Activated naive CD4-positive, alpha-beta T cell treated with Interleukin-2 at 50 U/mL for 16 hours (primary cell): ENCODE measurements at regions not wholly inside any gene's neighbourhood (a gene's known extent, or its start where the extent isn't known, plus 50 kb on each side); places are given as distances from the start of the nearest gene placed in this dataset.
"Not testable (repeated sequence)": the region's sequence is repeated elsewhere in the genome, so short reads cannot be mapped to it uniquely, and the experiment has no call there.

Source experiments
- DNase-seq: peaks from one replicate; pipeline ENCODE4 v3.0.0-alpha.2; 2020

- DNase-seq: no peak
Measured at GRCh38 chr5:158234323-158235158, 375.6 kb upstream of the CLINT1 start.

DNA sequence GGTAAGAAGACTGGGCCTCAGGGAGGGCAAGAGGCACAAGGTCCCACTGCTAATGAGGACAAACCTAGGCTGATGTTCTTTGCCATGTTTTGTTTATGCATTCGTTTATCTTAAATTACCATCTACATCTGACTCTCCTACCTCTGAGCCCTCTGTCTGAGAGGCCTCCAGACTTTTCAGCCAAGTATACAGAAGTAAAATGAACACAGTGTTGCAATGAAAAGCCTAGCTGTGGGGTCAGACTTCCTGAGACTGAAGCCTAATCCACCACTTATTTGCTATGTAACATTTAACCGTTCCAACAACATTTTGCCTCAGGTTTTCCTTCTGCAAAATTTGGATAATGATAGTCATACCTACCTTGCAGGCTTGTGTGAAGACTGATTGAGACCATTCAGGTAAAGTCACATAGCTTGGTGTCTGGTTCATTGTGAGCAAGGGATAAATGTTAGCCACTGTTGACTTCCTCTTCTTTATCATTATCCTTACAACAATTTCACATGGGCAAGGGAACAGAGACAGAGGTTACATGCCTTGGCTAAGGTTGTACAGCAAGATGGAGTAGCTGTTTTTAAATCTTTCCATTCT, 374.9 kb upstream of the CLINT1 start:
- no peak for DNase-seq

- not testable (repeated sequence) for DNase-seq
Measured at GRCh38 chr5:158227314-158227713, 368.4 kb upstream of the CLINT1 start.

- DNase-seq: no peak
Measured at GRCh38 chr5:158226496-158226895, 367.6 kb upstream of the CLINT1 start.

DNA sequence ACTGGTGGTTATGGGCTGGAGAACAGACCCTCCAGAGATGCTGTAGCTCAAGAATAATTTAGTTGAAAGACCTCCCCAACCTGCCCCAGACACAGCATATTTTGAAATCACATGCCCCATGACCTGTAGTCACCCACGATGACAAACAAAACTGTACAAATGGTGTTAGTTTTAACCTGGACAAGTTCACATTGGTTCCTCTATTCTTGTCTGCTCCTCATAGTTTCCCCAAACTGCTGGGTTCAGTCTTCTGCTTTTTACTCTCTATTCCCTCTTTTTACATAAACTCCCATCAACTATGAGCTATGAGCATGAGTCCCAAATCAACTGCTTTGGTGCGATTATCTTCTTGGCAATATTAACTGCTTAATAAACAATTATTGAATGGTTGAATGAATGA, 365.3 kb upstream of the CLINT1 start:
- no peak for DNase-seq

- no peak for DNase-seq
Measured at GRCh38 chr5:158223054-158223600, 364.2 kb upstream of the CLINT1 start.

- DNase-seq: no peak
Measured at GRCh38 chr5:158212917-158213316, 354.0 kb upstream of the CLINT1 start.

GRCh38 chr5:158212237-158212636, 353.3 kb upstream of the CLINT1 start:
- DNase-seq: no peak

DNA sequence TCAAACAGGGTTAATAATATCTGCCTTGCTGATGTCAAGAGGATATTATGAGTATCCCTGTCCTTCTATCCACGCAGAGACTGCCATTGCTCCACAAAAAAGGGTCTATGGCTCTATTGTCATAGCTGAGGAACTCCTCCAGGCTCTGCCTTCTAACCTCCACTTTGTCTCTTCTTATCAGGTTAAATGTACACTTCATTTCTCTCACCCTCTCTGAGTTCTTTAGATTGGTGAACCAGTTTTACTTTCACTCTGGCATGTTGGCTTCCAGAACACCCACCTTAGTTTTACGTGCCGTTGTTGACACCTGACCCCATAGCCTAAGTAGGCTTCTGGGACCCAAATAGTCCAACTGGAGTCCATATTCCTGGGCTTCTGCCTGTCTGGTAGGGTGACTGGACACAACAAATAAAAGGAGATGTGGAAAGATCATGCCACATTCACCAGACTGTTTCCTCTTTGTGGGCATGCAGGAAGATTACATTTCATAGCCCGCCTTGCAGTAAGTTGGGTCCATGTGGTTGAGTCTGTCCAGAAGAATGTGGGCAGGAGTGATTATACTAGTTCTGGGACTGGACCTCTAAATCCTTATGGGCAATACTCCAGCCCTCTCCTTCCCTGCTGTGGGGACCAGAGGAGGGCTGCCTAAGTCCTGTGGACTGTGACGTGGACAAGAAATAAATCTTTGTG, 350.4 kb upstream of the CLINT1 start:
- DNase-seq: no peak

GRCh38 chr5:158207733-158208132, 348.8 kb upstream of the CLINT1 start:
- DNase-seq: no peak

- no peak for DNase-seq
Measured at GRCh38 chr5:158205992-158206391, 347.0 kb upstream of the CLINT1 start.

DNA sequence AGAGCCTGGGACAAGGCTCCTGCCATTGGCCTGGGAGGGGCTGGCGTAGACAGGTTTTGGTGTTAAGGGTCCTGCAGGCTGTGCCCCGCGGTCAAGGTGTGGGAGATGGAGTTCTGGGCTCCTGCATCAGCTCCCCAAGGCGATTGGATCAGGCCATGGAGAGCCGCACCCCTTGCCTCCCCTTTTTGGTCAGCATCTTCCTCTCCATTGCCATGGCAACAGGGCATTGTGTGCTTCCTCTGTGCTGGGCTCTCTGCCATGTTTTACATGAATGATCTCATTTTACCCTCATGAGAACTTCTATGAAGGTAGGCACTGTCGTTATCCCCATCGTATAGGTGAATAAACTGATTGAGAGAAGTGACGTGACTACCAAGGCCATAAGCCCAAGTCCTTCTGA, 344.3 kb upstream of the CLINT1 start:
- DNase-seq: no peak

GRCh38 chr5:158202801-158203200, 343.9 kb upstream of the CLINT1 start:
- DNase-seq: no peak

GRCh38 chr5:158200619-158201018, 341.7 kb upstream of the CLINT1 start:
- no peak for DNase-seq

DNA sequence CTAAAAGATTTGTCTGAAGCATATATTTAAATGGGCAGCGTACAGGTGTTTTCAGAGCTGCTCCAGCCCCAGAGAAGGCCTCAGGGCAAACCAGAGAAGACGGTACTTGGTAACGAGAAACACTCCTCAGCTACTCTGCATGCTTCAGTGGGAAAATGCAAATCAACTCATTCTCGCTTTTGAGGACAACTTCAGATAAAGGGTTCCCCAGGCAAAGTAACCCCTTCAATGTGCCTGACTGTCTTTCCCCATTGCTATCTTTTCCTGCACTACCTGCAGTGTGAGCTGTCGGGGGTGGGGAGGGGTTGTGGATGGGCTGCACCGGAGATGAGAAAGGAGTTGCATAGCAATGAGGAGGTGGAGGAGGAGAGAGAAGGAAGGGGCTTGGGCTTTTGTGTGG, 339.7 kb upstream of the CLINT1 start:
- DNase-seq: no peak

- no peak for DNase-seq
Measured at GRCh38 chr5:158195416-158196210, 336.7 kb upstream of the CLINT1 start.

GRCh38 chr5:158194561-158194976, 335.6 kb upstream of the CLINT1 start:
- DNase-seq: no peak

- not testable (repeated sequence) for DNase-seq
Measured at GRCh38 chr5:158193395-158193794, 334.4 kb upstream of the CLINT1 start.

GRCh38 chr5:158180407-158180806, 321.5 kb upstream of the CLINT1 start:
- no peak for DNase-seq

DNA sequence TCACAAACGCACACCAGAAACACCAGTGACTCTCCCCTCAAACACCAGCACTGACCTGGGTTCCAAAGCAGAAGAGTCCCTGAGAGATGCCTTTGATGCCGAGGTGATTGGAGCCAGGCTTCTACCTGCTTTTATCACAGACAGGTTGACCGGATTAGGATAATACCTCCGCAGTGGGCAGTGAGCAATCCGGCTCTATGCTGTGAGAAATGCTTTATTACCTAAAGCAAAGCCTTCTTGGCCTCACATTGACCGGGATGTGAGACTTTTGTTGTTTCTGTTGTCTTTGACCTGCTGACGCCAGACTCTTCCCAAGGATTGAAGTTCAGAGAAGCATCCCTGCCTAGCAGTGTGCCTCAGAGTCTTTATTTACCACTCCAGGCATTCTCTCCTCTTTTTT, 320.3 kb upstream of the CLINT1 start:
- DNase-seq: no peak

DNA sequence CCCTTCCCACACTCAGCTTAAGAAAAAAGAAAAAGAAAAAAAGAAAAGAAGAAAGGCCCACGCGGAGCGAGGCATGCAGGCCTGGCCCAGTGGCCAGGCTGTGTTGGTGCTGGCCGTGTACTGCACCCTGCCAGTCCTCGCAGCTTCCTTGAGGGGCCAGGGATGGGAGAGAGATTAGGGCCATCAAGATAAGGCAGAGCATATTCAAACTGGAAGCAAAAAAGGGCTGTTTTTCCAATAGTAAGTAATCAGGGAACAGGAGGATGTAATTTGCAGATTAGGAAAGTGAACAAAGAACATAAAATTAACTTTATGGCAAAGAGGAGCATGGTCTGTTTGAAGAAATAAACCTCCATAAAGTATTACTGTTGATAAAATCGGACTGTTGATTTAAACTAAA, 319.6 kb upstream of the CLINT1 start:
- no peak for DNase-seq

DNA sequence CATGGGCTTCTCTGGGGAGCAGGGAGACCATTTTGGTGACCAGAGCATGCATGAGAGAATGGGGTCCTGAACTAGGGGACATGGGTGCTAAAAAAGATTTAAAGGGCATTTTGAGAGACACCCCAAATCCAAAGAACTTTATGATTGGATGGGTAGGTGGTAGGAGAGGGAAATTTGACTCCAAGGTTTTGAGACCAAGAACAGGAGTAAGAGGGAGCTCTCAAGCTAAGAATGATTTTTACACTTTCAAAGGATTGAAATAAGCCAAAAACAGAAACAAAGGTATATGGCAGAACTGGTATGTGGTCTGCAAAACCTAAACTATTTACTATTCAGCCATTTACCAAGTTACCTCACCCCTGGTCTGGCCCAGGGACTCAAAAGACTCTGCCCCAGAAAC, 318.2 kb upstream of the CLINT1 start:
- DNase-seq: no peak

DNA sequence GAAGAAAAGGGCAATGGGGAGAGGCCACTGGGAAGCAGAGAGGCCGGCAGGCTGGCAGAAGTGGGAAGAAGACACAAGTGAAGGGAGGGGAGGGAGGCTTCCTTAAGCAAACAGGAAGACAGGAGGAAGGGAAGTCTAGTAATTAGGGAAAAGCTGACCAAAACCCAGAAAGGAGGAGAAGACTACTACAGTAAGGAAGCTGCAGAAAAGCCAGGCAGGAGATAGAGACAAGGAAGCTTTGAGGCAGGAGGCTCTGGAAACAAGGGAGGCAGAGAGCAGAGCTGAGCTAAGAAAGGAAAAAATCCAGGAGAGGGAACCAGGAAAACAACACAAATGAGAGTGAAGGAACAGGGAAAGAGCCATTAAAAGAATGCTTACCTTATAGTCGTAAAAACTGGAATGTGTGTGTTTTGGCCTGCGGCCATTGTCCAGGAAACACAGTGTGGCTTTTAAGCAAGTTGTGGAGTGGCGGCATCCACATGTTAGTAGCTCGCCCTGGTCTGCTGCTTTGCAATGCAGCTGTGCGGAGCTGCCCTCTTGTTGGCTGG, 317.1 kb upstream of the CLINT1 start:
- DNase-seq: no peak
